ENCODE measurements at regions not wholly inside any gene's neighbourhood (a gene's known extent, or its start where the extent isn't known, plus 50 kb on each side); places are given as distances from the start of the nearest gene placed in this dataset.

- ATAC-seq (no peak), DNase-seq (no peak)
- Mint-ChIP-seq H3K27me3 (no peaks in the 10 kb centered on the region), H3K4me3 (no peak overlapping the region), H3K9me3 (peaks cover 5 to 7% of the 10 kb centered on the region in 2 donors), H3K4me1 (no peaks in the 10 kb centered on the region), H3K27ac (no peak overlapping the region)
Observed at GRCh38 chr5:105961572-105961971, 1709.2 kb downstream of the EFNA5 start.

- DNase-seq (no peak), ATAC-seq (no peak)
- no peak overlapping the region for H3K27ac Mint-ChIP-seq
- H3K4me1 Mint-ChIP-seq: no peaks in the 10 kb centered on the region
- no peaks in the 10 kb centered on the region for H3K27me3 Mint-ChIP-seq
- peaks cover 0 to 2% of the 10 kb centered on the region in 2 donors for H3K9me3 Mint-ChIP-seq
- no peak overlapping the region for H3K4me3 Mint-ChIP-seq
Observed at GRCh38 chr5:105956456-105957196, 1714.1 kb downstream of the EFNA5 start.

- no peaks in the 10 kb centered on the region for H3K9me3 Mint-ChIP-seq
- H3K27ac Mint-ChIP-seq: no peak overlapping the region
- H3K4me1 Mint-ChIP-seq: no peaks in the 10 kb centered on the region
- DNase-seq (no peak), ATAC-seq (no peak)
- H3K4me3 Mint-ChIP-seq: no peak overlapping the region
- H3K27me3 Mint-ChIP-seq: no peaks in the 10 kb centered on the region
Observed at GRCh38 chr5:105954341-105954740, 1716.4 kb downstream of the EFNA5 start.

GRCh38 chr5:105953616-105954015 is 1717.1 kb downstream of the EFNA5 start:
- H3K4me3 Mint-ChIP-seq: no peak overlapping the region
- ATAC-seq (no peak), DNase-seq (no peak)
- H3K27ac Mint-ChIP-seq: no peak overlapping the region
- H3K9me3 Mint-ChIP-seq: no peaks in the 10 kb centered on the region
- H3K4me1 Mint-ChIP-seq: no peaks in the 10 kb centered on the region
- no peaks in the 10 kb centered on the region for H3K27me3 Mint-ChIP-seq

GRCh38 chr5:105952875-105953274 is 1717.9 kb downstream of the EFNA5 start:
- Mint-ChIP-seq H3K27me3 (no peaks in the 10 kb centered on the region), H3K4me3 (no peak overlapping the region), H3K9me3 (no peaks in the 10 kb centered on the region), H3K4me1 (no peaks in the 10 kb centered on the region), H3K27ac (no peak overlapping the region)
- ATAC-seq: no peak
- DNase-seq: no peak

GRCh38 chr5:105947461-105947860 is 1723.3 kb downstream of the EFNA5 start:
- no peak for ATAC-seq
- no peak overlapping the region for H3K4me3 Mint-ChIP-seq
- DNase-seq: no peak
- no peak overlapping the region for H3K27ac Mint-ChIP-seq
- H3K27me3 Mint-ChIP-seq: no peaks in the 10 kb centered on the region
- no peaks in the 10 kb centered on the region for H3K4me1 Mint-ChIP-seq
- peaks cover 0 to 15% of the 10 kb centered on the region in 2 donors for H3K9me3 Mint-ChIP-seq

- no peaks in the 10 kb centered on the region for H3K4me1 Mint-ChIP-seq
- ATAC-seq (no peak), DNase-seq (no peak)
- H3K27me3 Mint-ChIP-seq: no peaks in the 10 kb centered on the region
- H3K4me3 Mint-ChIP-seq: no peak overlapping the region
- H3K27ac Mint-ChIP-seq: no peak overlapping the region
- peaks cover 0 to 15% of the 10 kb centered on the region in 2 donors for H3K9me3 Mint-ChIP-seq
Observed at GRCh38 chr5:105945203-105945972, 1725.3 kb downstream of the EFNA5 start.

- DNase-seq: no peak
- Mint-ChIP-seq H3K4me1 (no peaks in the 10 kb centered on the region), H3K9me3 (peaks cover 9 to 22% of the 10 kb centered on the region in 2 donors), H3K4me3 (no peak overlapping the region), H3K27ac (no peak overlapping the region), H3K27me3 (no peaks in the 10 kb centered on the region)
- ATAC-seq: no peak
Observed at GRCh38 chr5:105940181-105940580, 1730.6 kb downstream of the EFNA5 start.

- no peak for DNase-seq
- ATAC-seq: no peak
- no peak overlapping the region for H3K4me3 Mint-ChIP-seq
- H3K27ac Mint-ChIP-seq: no peak overlapping the region
- H3K9me3 Mint-ChIP-seq: peaks cover 11 to 41% of the 10 kb centered on the region in 2 donors
- H3K4me1 Mint-ChIP-seq: no peaks in the 10 kb centered on the region
- no peaks in the 10 kb centered on the region for H3K27me3 Mint-ChIP-seq
Observed at GRCh38 chr5:105934171-105934570, 1736.6 kb downstream of the EFNA5 start.

- Mint-ChIP-seq H3K27ac (no peak overlapping the region), H3K9me3 (peaks cover 15 to 28% of the 10 kb centered on the region in 2 donors), H3K4me3 (no peak overlapping the region), H3K27me3 (no peaks in the 10 kb centered on the region), H3K4me1 (no peaks in the 10 kb centered on the region)
- DNase-seq (no peak), ATAC-seq (no peak)
Observed at GRCh38 chr5:105931881-105932421, 1738.8 kb downstream of the EFNA5 start.

- no peak overlapping the region for H3K4me3 Mint-ChIP-seq
- peaks cover 10 to 22% of the 10 kb centered on the region in 2 donors for H3K9me3 Mint-ChIP-seq
- H3K4me1 Mint-ChIP-seq: no peaks in the 10 kb centered on the region
- no peak for ATAC-seq
- no peaks in the 10 kb centered on the region for H3K27me3 Mint-ChIP-seq
- DNase-seq: no peak
- H3K27ac Mint-ChIP-seq: no peak overlapping the region
Observed at GRCh38 chr5:105929858-105930257, 1740.9 kb downstream of the EFNA5 start.

GRCh38 chr5:105924366-105924765 is 1746.4 kb downstream of the EFNA5 start:
- no peak overlapping the region for H3K4me3 Mint-ChIP-seq
- H3K9me3 Mint-ChIP-seq: peaks cover 7% of the 10 kb centered on the region in 2 donors
- H3K27me3 Mint-ChIP-seq: no peaks in the 10 kb centered on the region
- H3K4me1 Mint-ChIP-seq: no peaks in the 10 kb centered on the region
- no peak overlapping the region for H3K27ac Mint-ChIP-seq
- DNase-seq (no peak), ATAC-seq (no peak)

- Mint-ChIP-seq H3K4me3 (no peak overlapping the region), H3K27ac (no peak overlapping the region), H3K9me3 (peaks cover 4 to 5% of the 10 kb centered on the region in 2 donors), H3K27me3 (no peaks in the 10 kb centered on the region), H3K4me1 (no peaks in the 10 kb centered on the region)
- ATAC-seq (no peak), DNase-seq (no peak)
Observed at GRCh38 chr5:105922574-105922973, 1748.2 kb downstream of the EFNA5 start.

- H3K27ac Mint-ChIP-seq: no peak overlapping the region
- ATAC-seq (no peak), DNase-seq (no peak)
- no peaks in the 10 kb centered on the region for H3K27me3 Mint-ChIP-seq
- H3K4me3 Mint-ChIP-seq: no peak overlapping the region
- H3K9me3 Mint-ChIP-seq: peaks cover 4 to 5% of the 10 kb centered on the region in 2 donors
- H3K4me1 Mint-ChIP-seq: no peaks in the 10 kb centered on the region
Observed at GRCh38 chr5:105922080-105922479, 1748.7 kb downstream of the EFNA5 start.

GRCh38 chr5:105917189-105917588 is 1753.5 kb downstream of the EFNA5 start:
- H3K27me3 Mint-ChIP-seq: no peaks in the 10 kb centered on the region
- H3K4me3 Mint-ChIP-seq: no peak overlapping the region
- H3K9me3 Mint-ChIP-seq: peaks cover 4 to 12% of the 10 kb centered on the region in 2 donors
- no peaks in the 10 kb centered on the region for H3K4me1 Mint-ChIP-seq
- H3K27ac Mint-ChIP-seq: no peak overlapping the region
- ATAC-seq: no peak
- no peak for DNase-seq

- Mint-ChIP-seq H3K27me3 (no peaks in the 10 kb centered on the region), H3K9me3 (no peaks in the 10 kb centered on the region), H3K4me3 (no peak overlapping the region), H3K4me1 (no peaks in the 10 kb centered on the region), H3K27ac (no peak overlapping the region)
- ATAC-seq (no peak), DNase-seq (no peak)
Observed at GRCh38 chr5:105907016-105907415, 1763.7 kb downstream of the EFNA5 start.

Measured in stimulated activated naive CD8-positive, alpha-beta T cell treated with anti-CD3 and anti-CD28 coated beads, Interleukin-15, amount 100 ng/mL, for 72 hours (primary cell).